BJ (cell line): ENCODE measurements at regions not wholly inside any gene's neighbourhood (a gene's known extent, or its start where the extent isn't known, plus 50 kb on each side); places are given as distances from the start of the nearest gene placed in this dataset.

Source experiments
- CTCF ChIA-PET: fragments of 350-600 bp; formaldehyde crosslinking; extraction: SDS; loops from one replicate; lab custom pipeline; 2021; ENCODE audit warnings: antibody characterized with exemption, inconsistent platforms; lab: Yijun Ruan, JAX
- POLR2A ChIA-PET: fragments of 300-600 bp; sonication (Branson Sonifier 250); formaldehyde crosslinking; extraction: SDS; loops from one replicate; lab custom pipeline; 2021; ENCODE audit warnings: antibody characterized with exemption; lab: Charles Lee
- DNase-seq: peaks from one replicate; pipeline ENCODE4 v3.0.0-alpha.2; 2011; ENCODE audit warnings: low read depth
- H3K27me3 ChIP-seq: 2 replicates; pipeline ENCODE4 v1.6.0; 2011; ENCODE audit warnings: low read length; ENCODE audit not compliant: control insufficient read depth, insufficient read depth
- H3K36me3 ChIP-seq: 2 replicates; pipeline ENCODE4 v1.5.1; 2011; ENCODE audit warnings: low read length; ENCODE audit not compliant: control insufficient read depth, insufficient read depth
- H3K4me3 ChIP-seq: 2 replicates; pipeline ENCODE4 v1.5.1; 2011; ENCODE audit warnings: low read depth, mild to moderate bottlenecking, control low read depth, low read length
- CTCF ChIP-seq: IDR thresholded peaks from 2 replicates; pipeline ENCODE4 v1.5.1; 2011; ENCODE audit warnings: low read depth, mild to moderate bottlenecking, control low read depth, inconsistent platforms, low read length, moderate library complexity; ENCODE audit not compliant: insufficient read depth

- ChIA-PET POLR2A (no interaction called here), CTCF (no interaction called here)
- H3K36me3 ChIP-seq = no peaks in the 10 kb centered on the region
- H3K27me3 ChIP-seq = no peaks in the 10 kb centered on the region
- no peak for DNase-seq
- H3K4me3 ChIP-seq = no peak overlapping the region
- no peak for TF ChIP-seq CTCF
Observed at GRCh38 chr5:14935341-14935740, 63.8 kb upstream of the ANKH start.

- no peak for DNase-seq
- Histone ChIP-seq H3K27me3 (no peaks in the 10 kb centered on the region), H3K36me3 (no peaks in the 10 kb centered on the region), H3K4me3 (no peak overlapping the region)
- TF ChIP-seq CTCF = no peak
- CTCF ChIA-PET = interaction anchor here (1.5 kb wide), 1 partner anchor 208 kb away, joined by 4 read pairs; no protein-coding TSS in a partner anchor
- POLR2A ChIA-PET = no interaction called here
Observed at GRCh38 chr5:14932902-14933469, 61.4 kb upstream of the ANKH start.

- Histone ChIP-seq H3K27me3 (no peaks in the 10 kb centered on the region), H3K4me3 (no peak overlapping the region), H3K36me3 (no peaks in the 10 kb centered on the region)
- no peak for DNase-seq
- no peak for TF ChIP-seq CTCF
- CTCF ChIA-PET = interaction anchor here (0.8 kb wide), 1 partner anchor 12 kb away, joined by 3 read pairs; no protein-coding TSS in a partner anchor
- POLR2A ChIA-PET = no interaction called here
Observed at GRCh38 chr5:14930486-14930885, 58.9 kb upstream of the ANKH start.

GRCh38 chr5:14929293-14930065, 57.9 kb upstream of the ANKH start:
- DNase-seq = no peak
- ChIA-PET POLR2A (no interaction called here), CTCF (interaction anchor here (0.6 to 1.0 kb wide), 2 partner anchors 28 to 68 kb away, joined by 3 to 4 read pairs; no protein-coding TSS in a partner anchor)
- TF ChIP-seq CTCF = no peak
- H3K36me3 ChIP-seq = no peaks in the 10 kb centered on the region
- H3K27me3 ChIP-seq = no peaks in the 10 kb centered on the region
- H3K4me3 ChIP-seq = no peak overlapping the region

- POLR2A ChIA-PET = no interaction called here
- CTCF ChIA-PET = interaction anchor here (0.6 to 1.0 kb wide), 2 partner anchors 29 to 69 kb away, joined by 3 to 4 read pairs; no protein-coding TSS in a partner anchor
- no peak for DNase-seq
- H3K27me3 ChIP-seq = no peaks in the 10 kb centered on the region
- no peaks in the 10 kb centered on the region for H3K36me3 ChIP-seq
- no peak overlapping the region for H3K4me3 ChIP-seq
- no peak for TF ChIP-seq CTCF
Observed at GRCh38 chr5:14928661-14929060, 57.1 kb upstream of the ANKH start.
